ENCODE measurements at regions not wholly inside any gene's neighbourhood (a gene's known extent, or its start where the extent isn't known, plus 50 kb on each side); places are given as distances from the start of the nearest gene placed in this dataset.

- POLR2A ChIA-PET: no interaction called here
- H3K4me3 ChIP-seq (replicated peaks in 1 of 2; ENCODE audit: low read depth in 1 of 2, low read length in 2 of 2): no peak overlapping the region
- H3K36me3 ChIP-seq (ENCODE audit: control insufficient read depth in 1 of 2, insufficient read depth in 2 of 2, low read length in 2 of 2): no peaks in the 10 kb centered on the region
- no peak overlapping the region for H3K9ac ChIP-seq (ENCODE audit: low read length)
- ATAC-seq (no peak), DNase-seq (ENCODE audit: low read depth, low spot score) (no peak)
- TF ChIP-seq EZH2 (IDR thresholded peaks at IDR 0.05) (no peak), SP1 (IDR thresholded peaks at IDR 0.05; ENCODE audit: low read depth) (no peak), SRF (IDR thresholded peaks at IDR 0.05; ENCODE audit: low read depth) (no peak), SIN3A (IDR thresholded peaks at IDR 0.05; ENCODE audit: low read depth) (no peak), ZNF274 (IDR thresholded peaks at IDR 0.05; ENCODE audit: low read depth, low read length) (no peak), RAD21 (IDR thresholded peaks at IDR 0.05; ENCODE audit: low read depth) (no peak), YY1 (IDR thresholded peaks at IDR 0.05; ENCODE audit: extremely low read depth, insufficient replicate concordance, low read depth, low read length) (no peak), EGR1 (IDR thresholded peaks at IDR 0.05; ENCODE audit: low read depth) (no peak), JUND (IDR thresholded peaks at IDR 0.05) (no peak), POLR2A (IDR thresholded peaks at IDR 0.05; ENCODE audit: borderline replicate concordance, extremely low read depth, insufficient read depth, insufficient read length) (no peak), ELF1 (IDR thresholded peaks at IDR 0.05; ENCODE audit: borderline replicate concordance, low read depth) (no peak)
- TF ChIP-seq, protein P1, sequence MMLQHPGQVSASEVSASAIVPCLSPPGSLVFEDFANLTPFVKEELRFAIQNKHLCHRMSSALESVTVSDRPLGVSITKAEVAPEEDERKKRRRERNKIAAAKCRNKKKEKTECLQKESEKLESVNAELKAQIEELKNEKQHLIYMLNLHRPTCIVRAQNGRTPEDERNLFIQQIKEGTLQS (IDR thresholded peaks at IDR 0.05): no peak
- TF ChIP-seq, protein P2, sequence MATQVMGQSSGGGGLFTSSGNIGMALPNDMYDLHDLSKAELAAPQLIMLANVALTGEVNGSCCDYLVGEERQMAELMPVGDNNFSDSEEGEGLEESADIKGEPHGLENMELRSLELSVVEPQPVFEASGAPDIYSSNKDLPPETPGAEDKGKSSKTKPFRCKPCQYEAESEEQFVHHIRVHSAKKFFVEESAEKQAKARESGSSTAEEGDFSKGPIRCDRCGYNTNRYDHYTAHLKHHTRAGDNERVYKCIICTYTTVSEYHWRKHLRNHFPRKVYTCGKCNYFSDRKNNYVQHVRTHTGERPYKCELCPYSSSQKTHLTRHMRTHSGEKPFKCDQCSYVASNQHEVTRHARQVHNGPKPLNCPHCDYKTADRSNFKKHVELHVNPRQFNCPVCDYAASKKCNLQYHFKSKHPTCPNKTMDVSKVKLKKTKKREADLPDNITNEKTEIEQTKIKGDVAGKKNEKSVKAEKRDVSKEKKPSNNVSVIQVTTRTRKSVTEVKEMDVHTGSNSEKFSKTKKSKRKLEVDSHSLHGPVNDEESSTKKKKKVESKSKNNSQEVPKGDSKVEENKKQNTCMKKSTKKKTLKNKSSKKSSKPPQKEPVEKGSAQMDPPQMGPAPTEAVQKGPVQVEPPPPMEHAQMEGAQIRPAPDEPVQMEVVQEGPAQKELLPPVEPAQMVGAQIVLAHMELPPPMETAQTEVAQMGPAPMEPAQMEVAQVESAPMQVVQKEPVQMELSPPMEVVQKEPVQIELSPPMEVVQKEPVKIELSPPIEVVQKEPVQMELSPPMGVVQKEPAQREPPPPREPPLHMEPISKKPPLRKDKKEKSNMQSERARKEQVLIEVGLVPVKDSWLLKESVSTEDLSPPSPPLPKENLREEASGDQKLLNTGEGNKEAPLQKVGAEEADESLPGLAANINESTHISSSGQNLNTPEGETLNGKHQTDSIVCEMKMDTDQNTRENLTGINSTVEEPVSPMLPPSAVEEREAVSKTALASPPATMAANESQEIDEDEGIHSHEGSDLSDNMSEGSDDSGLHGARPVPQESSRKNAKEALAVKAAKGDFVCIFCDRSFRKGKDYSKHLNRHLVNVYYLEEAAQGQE (IDR thresholded peaks at IDR 0.05; ENCODE audit: low read depth): no peak
- TF ChIP-seq, protein P3, sequence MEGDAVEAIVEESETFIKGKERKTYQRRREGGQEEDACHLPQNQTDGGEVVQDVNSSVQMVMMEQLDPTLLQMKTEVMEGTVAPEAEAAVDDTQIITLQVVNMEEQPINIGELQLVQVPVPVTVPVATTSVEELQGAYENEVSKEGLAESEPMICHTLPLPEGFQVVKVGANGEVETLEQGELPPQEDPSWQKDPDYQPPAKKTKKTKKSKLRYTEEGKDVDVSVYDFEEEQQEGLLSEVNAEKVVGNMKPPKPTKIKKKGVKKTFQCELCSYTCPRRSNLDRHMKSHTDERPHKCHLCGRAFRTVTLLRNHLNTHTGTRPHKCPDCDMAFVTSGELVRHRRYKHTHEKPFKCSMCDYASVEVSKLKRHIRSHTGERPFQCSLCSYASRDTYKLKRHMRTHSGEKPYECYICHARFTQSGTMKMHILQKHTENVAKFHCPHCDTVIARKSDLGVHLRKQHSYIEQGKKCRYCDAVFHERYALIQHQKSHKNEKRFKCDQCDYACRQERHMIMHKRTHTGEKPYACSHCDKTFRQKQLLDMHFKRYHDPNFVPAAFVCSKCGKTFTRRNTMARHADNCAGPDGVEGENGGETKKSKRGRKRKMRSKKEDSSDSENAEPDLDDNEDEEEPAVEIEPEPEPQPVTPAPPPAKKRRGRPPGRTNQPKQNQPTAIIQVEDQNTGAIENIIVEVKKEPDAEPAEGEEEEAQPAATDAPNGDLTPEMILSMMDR (IDR thresholded peaks at IDR 0.05 in 2 of 3, conservative IDR thresholded peaks at IDR 0.05 in 1 of 3; ENCODE audit: borderline replicate concordance in 1 of 3, insufficient read depth in 1 of 3, low read depth in 2 of 3, low read length in 2 of 3): no peak
- TF ChIP-seq, protein P4, sequence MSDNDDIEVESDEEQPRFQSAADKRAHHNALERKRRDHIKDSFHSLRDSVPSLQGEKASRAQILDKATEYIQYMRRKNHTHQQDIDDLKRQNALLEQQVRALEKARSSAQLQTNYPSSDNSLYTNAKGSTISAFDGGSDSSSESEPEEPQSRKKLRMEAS (IDR thresholded peaks at IDR 0.05): no peak
- no peaks in the 10 kb centered on the region for H3K79me2 ChIP-seq (ENCODE audit: insufficient read depth, low read length)
- no peak overlapping the region for H3K27ac ChIP-seq (ENCODE audit: low read depth, low read length)
- BruUV-seq (replicated peaks): no TSS peak
- RAD21 ChIA-PET (ENCODE audit: low non-redundant PET in 1 of 2, low total read pairs in 2 of 2, uncharacterized antibody in 2 of 2, unreplicated experiment in 2 of 2): no interaction called here
- no peaks in the 10 kb centered on the region for H4K20me1 ChIP-seq (ENCODE audit: insufficient read depth)
- H3K4me1 ChIP-seq (ENCODE audit: control insufficient read depth in 1 of 2, insufficient read depth in 2 of 2, low read length in 2 of 2): peaks cover 19 to 26% of the 10 kb centered on the region in 2 experiments
- H3K27me3 ChIP-seq (ENCODE audit: insufficient read depth, low read length): no peaks in the 10 kb centered on the region
- no peak overlapping the region for H3K4me2 ChIP-seq (ENCODE audit: low read length)
- no peaks in the 10 kb centered on the region for H3K9me2 ChIP-seq (ENCODE audit: insufficient read depth)
- no peaks in the 10 kb centered on the region for H3K9me3 ChIP-seq (ENCODE audit: control insufficient read depth in 1 of 2, insufficient read depth in 1 of 2, low read depth in 1 of 2, low read length in 2 of 2)
- CTCF ChIA-PET: no interaction called here
- intact Hi-C loops (cut with micrococcal nuclease): no loop called here
- no peak overlapping the region for H2AFZ ChIP-seq (ENCODE audit: low read depth, low read length, poor library complexity, severe bottlenecking)
Measured at GRCh38 chr1:182238421-182238820, 153.2 kb downstream of the GLUL start.

Measured in HCT116 (cell line).